ENCODE measurements at regions not wholly inside any gene's neighbourhood (a gene's known extent, or its start where the extent isn't known, plus 50 kb on each side); places are given as distances from the start of the nearest gene placed in this dataset.
A peak's percentile ranks its signal among the peaks of the same experiment; 100 is the strongest.

GRCh38 chr6:105993341-105994117 lies 92.6 kb upstream of the PRDM1 start:
- no peak overlapping the region for H3K4me3 ChIP-seq (ENCODE audit: low read depth, low read length)
- H3K36me3 ChIP-seq: no peaks in the 10 kb centered on the region
- H3K27me3 ChIP-seq: peaks cover 44% of the 10 kb centered on the region
- no peak for DNase-seq
- no peaks in the 10 kb centered on the region for H3K4me1 ChIP-seq
- TF ChIP-seq CTCF (IDR thresholded peaks at IDR 0.05; ENCODE audit: low read depth, low read length): no peak
- H3K9me3 ChIP-seq: no peaks in the 10 kb centered on the region

- Histone ChIP-seq H3K4me1 (no peaks in the 10 kb centered on the region), H3K4me3 (ENCODE audit: low read depth, low read length) (peak overlapping the region; percentile 91), H3K9me3 (no peaks in the 10 kb centered on the region), H3K36me3 (no peaks in the 10 kb centered on the region), H3K27me3 (peaks cover 42% of the 10 kb centered on the region)
- peak; percentile 84 for DNase-seq
- TF ChIP-seq CTCF (IDR thresholded peaks at IDR 0.05; ENCODE audit: low read depth, low read length): no peak
Measured at GRCh38 chr6:105992315-105992961, 93.7 kb upstream of the PRDM1 start.

GRCh38 chr6:105991561-105992314 lies 94.4 kb upstream of the PRDM1 start:
- H3K27me3 ChIP-seq: peaks cover 35% of the 10 kb centered on the region
- no peaks in the 10 kb centered on the region for H3K9me3 ChIP-seq
- peak overlapping the region; percentile 91 for H3K4me3 ChIP-seq (ENCODE audit: low read depth, low read length)
- no peaks in the 10 kb centered on the region for H3K4me1 ChIP-seq
- H3K36me3 ChIP-seq: no peaks in the 10 kb centered on the region
- peak; percentile 8 for DNase-seq
- TF ChIP-seq CTCF (IDR thresholded peaks at IDR 0.05; ENCODE audit: low read depth, low read length): no peak

- H3K27me3 ChIP-seq: peaks cover 27% of the 10 kb centered on the region
Measured at GRCh38 chr6:105990151-105990550, 96.0 kb upstream of the PRDM1 start.

GRCh38 chr6:105988812-105989577 lies 97.1 kb upstream of the PRDM1 start:
- Histone ChIP-seq H3K27me3 (peaks cover 16% of the 10 kb centered on the region), H3K4me1 (no peaks in the 10 kb centered on the region), H3K9me3 (no peaks in the 10 kb centered on the region), H3K36me3 (no peaks in the 10 kb centered on the region), H3K4me3 (ENCODE audit: low read depth, low read length) (no peak overlapping the region)
- no peak for DNase-seq
- no peak for TF ChIP-seq CTCF (IDR thresholded peaks at IDR 0.05; ENCODE audit: low read depth, low read length)

More at GRCh38 chr6:105990151-105990550, 96.0 kb upstream of the PRDM1 start:
- H3K36me3 ChIP-seq: no peaks in the 10 kb centered on the region
- no peak for DNase-seq
- no peak overlapping the region for H3K4me3 ChIP-seq (ENCODE audit: low read depth, low read length)
- TF ChIP-seq CTCF (IDR thresholded peaks at IDR 0.05; ENCODE audit: low read depth, low read length): no peak
- H3K9me3 ChIP-seq: no peaks in the 10 kb centered on the region
- H3K4me1 ChIP-seq: no peaks in the 10 kb centered on the region
